Right renal cortex interstitium (tissue), 3 donors: ENCODE measurements at regions not wholly inside any gene's neighbourhood (a gene's known extent, or its start where the extent isn't known, plus 50 kb on each side); places are given as distances from the start of the nearest gene placed in this dataset.
"Not testable (repeated sequence)": the region's sequence is repeated elsewhere in the genome, so short reads cannot be mapped to it uniquely, and the experiment has no call there.

Experiments
- DNase-seq, 3 donors: peaks; one replicate each; pipeline ENCODE4 v3.0.0-alpha.2; 2013; ENCODE audit warnings: low read depth in 3 of 3, low spot score in 2 of 3

- no peak for DNase-seq
Measured at GRCh38 chr3:10653866-10654611, 148.7 kb upstream of the ATP2B2 start.

- DNase-seq = no peak
Measured at GRCh38 chr3:10655105-10655504, 149.7 kb upstream of the ATP2B2 start.

- not testable (repeated sequence) for DNase-seq
Measured at GRCh38 chr3:10657339-10657738, 152.0 kb upstream of the ATP2B2 start.

- DNase-seq = no peak
Measured at GRCh38 chr3:10665592-10665991, 150.4 kb upstream of the SLC6A11 start.

GRCh38 chr3:10666621-10667020, 149.4 kb upstream of the SLC6A11 start:
- DNase-seq = no peak

- DNase-seq = no peak
Measured at GRCh38 chr3:10667269-10667668, 148.8 kb upstream of the SLC6A11 start.

- no peak for DNase-seq
Measured at GRCh38 chr3:10667901-10668476, 148.0 kb upstream of the SLC6A11 start.

GRCh38 chr3:10669490-10670048, 146.5 kb upstream of the SLC6A11 start:
- no peak for DNase-seq

- DNase-seq = peak; percentile 52 to 61 (median 56)
Measured at GRCh38 chr3:10672422-10672821, 143.6 kb upstream of the SLC6A11 start.

GRCh38 chr3:10674578-10674977, 141.4 kb upstream of the SLC6A11 start:
- DNase-seq = no peak

GRCh38 chr3:10676905-10677304, 139.1 kb upstream of the SLC6A11 start:
- DNase-seq = no peak

- DNase-seq = no peak
Measured at GRCh38 chr3:10678796-10679376, 137.1 kb upstream of the SLC6A11 start.

GRCh38 chr3:10680796-10681195, 135.2 kb upstream of the SLC6A11 start:
- no peak for DNase-seq

GRCh38 chr3:10682692-10683091, 133.3 kb upstream of the SLC6A11 start:
- DNase-seq = no peak

GRCh38 chr3:10683106-10683505, 132.9 kb upstream of the SLC6A11 start:
- no peak for DNase-seq

- DNase-seq = no peak
Measured at GRCh38 chr3:10688126-10688525, 127.9 kb upstream of the SLC6A11 start.

- DNase-seq = no peak
Measured at GRCh38 chr3:10688548-10689172, 127.4 kb upstream of the SLC6A11 start.

- no peak for DNase-seq
Measured at GRCh38 chr3:10692039-10692622, 123.9 kb upstream of the SLC6A11 start.

- DNase-seq = no peak
Measured at GRCh38 chr3:10693457-10693856, 122.6 kb upstream of the SLC6A11 start.

- no peak for DNase-seq
Measured at GRCh38 chr3:10694179-10694578, 121.8 kb upstream of the SLC6A11 start.

GRCh38 chr3:10695186-10695585, 120.8 kb upstream of the SLC6A11 start:
- not testable (repeated sequence) for DNase-seq
